ENCODE measurements at regions not wholly inside any gene's neighbourhood (a gene's known extent, or its start where the extent isn't known, plus 50 kb on each side); places are given as distances from the start of the nearest gene placed in this dataset.

- TF ChIP-seq CTCF (IDR thresholded peaks at IDR 0.05; ENCODE audit: low read depth, low read length) = no peak
- no peak for TF ChIP-seq MYC (IDR thresholded peaks at IDR 0.05; ENCODE audit: low read depth, low read length)
- no peak for TF ChIP-seq MAX (IDR thresholded peaks at IDR 0.05; ENCODE audit: low read depth, low read length)
These were observed 86.8 kb upstream of the LSM6 start for GRCh38 chr4:146088690-146089089.

All from NB4 (cell line).